ENCODE measurements at regions not wholly inside any gene's neighbourhood (a gene's known extent, or its start where the extent isn't known, plus 50 kb on each side); places are given as distances from the start of the nearest gene placed in this dataset.

DNA sequence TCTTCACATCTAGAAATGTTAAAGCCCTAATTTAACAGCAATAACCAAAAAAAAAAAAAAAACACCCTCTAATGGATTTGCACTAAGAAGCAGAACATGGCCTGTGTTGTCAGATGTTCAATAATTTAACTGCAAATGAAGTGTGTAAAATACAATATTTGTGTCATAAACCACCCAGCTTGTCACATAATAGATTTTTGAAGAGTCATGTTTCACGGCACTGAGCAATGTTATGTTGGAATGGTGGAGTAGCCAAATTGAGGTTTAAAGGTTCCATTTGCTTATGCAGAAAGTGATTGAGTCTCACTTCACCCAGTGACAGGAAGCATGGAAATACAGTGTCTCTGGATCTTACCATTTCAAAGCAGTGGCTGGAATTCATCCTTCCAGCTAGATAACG is 173.2 kb upstream of the XYLT1 start:
- TF ChIP-seq, protein P1, sequence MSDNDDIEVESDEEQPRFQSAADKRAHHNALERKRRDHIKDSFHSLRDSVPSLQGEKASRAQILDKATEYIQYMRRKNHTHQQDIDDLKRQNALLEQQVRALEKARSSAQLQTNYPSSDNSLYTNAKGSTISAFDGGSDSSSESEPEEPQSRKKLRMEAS (IDR thresholded peaks at IDR 0.05), result no peak
- TF ChIP-seq CEBPB (IDR thresholded peaks at IDR 0.05) (no peak), FOXM1 (IDR thresholded peaks at IDR 0.05; ENCODE audit: borderline replicate concordance, low read depth) (no peak), YY1 (IDR thresholded peaks at IDR 0.05; ENCODE audit: low read depth) (no peak), TCF12 (IDR thresholded peaks at IDR 0.05; ENCODE audit: low read depth) (no peak), REST (IDR thresholded peaks at IDR 0.05; ENCODE audit: low read depth) (no peak), EP300 (IDR thresholded peaks at IDR 0.05; ENCODE audit: borderline replicate concordance) (no peak), CREB1 (IDR thresholded peaks at IDR 0.05; ENCODE audit: low read depth) (no peak), RAD21 (IDR thresholded peaks at IDR 0.05; ENCODE audit: low read depth) (no peak), TAF1 (IDR thresholded peaks at IDR 0.05; ENCODE audit: low read depth) (no peak), EGR1 (IDR thresholded peaks at IDR 0.05) (no peak)
- TF ChIP-seq, protein P2, sequence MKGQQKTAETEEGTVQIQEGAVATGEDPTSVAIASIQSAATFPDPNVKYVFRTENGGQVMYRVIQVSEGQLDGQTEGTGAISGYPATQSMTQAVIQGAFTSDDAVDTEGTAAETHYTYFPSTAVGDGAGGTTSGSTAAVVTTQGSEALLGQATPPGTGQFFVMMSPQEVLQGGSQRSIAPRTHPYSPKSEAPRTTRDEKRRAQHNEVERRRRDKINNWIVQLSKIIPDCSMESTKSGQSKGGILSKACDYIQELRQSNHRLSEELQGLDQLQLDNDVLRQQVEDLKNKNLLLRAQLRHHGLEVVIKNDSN (IDR thresholded peaks at IDR 0.05), result no peak

Measured in Ishikawa (cell line).